ENCODE measurements at regions not wholly inside any gene's neighbourhood (a gene's known extent, or its start where the extent isn't known, plus 50 kb on each side); places are given as distances from the start of the nearest gene placed in this dataset.

DNA sequence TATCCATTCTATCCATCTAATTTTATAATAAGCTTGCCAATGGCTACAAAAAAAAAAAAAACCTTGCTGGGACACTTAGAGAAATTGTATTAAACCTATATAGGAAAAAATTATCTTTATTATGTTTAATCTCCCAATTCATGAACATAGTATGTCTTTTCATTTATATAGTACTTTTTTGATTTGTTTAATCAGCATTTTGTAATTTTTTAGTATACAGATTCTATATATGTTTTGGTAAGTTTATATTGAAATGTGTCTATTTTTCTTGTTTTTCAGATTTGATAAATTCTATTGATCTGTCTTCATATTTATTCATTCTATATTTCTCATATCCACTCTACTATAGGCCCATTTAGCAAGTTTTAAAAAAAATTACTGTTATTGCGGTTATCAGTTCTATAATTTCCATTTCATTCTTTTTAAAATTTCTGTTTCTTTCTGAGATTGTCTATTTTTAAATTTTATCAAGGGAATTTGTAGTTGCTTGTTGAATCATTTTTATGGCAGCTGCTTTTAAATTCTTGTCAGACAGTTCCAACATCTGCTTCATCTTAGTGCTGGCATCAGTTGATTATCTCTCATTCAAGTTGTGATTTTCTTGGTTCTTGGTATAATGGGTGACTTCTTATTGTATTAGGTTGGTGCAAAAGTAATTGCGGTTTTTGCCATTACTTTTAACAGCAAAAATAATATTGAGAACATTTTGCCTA lies 170.1 kb upstream of the S1PR3 start:
- Histone ChIP-seq H3K9me3 (no peaks in the 10 kb centered on the region), H3K4me2 (no peak overlapping the region), H3K27ac (no peak overlapping the region), H3K4me3 (no peak overlapping the region), H3K4me1 (no peaks in the 10 kb centered on the region)
- FAIRE-seq: no peak
- no peak for ATAC-seq
- DNase-seq (ENCODE audit: low read depth in 1 of 2, low spot score in 1 of 2): no peak
- CTCF ChIA-PET: no interaction called here
- POLR2A ChIA-PET: no interaction called here
- TF ChIP-seq MAFK (IDR thresholded peaks at IDR 0.05; ENCODE audit: partially characterized antibody) (peak; percentile 34), MYC (IDR thresholded peaks at IDR 0.05; ENCODE audit: borderline replicate concordance, low read length) (no peak), NPAS2 (CRISPR knock-in tag; IDR thresholded peaks at IDR 0.05; ENCODE audit: borderline replicate concordance) (no peak), TP53 (CRISPR knock-in tag; IDR thresholded peaks at IDR 0.05) (no peak), GATA3 (IDR thresholded peaks at IDR 0.05; ENCODE audit: borderline replicate concordance) (no peak), HOXB5 (CRISPR knock-in tag; IDR thresholded peaks at IDR 0.05) (no peak), FOXS1 (CRISPR knock-in tag; IDR thresholded peaks at IDR 0.05) (no peak), NR3C1 (IDR thresholded peaks at IDR 0.05) (no peak)
- TF ChIP-seq, protein P1, sequence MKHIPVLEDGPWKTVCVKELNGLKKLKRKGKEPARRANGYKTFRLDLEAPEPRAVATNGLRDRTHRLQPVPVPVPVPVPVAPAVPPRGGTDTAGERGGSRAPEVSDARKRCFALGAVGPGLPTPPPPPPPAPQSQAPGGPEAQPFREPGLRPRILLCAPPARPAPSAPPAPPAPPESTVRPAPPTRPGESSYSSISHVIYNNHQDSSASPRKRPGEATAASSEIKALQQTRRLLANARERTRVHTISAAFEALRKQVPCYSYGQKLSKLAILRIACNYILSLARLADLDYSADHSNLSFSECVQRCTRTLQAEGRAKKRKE (CRISPR knock-in tag; IDR thresholded peaks at IDR 0.05; ENCODE audit: low read depth): no peak
- WGBS (ENCODE audit: missing lambda C conversion rate): 84% methylated on average over 2 of the region's 2 CpGs

DNA sequence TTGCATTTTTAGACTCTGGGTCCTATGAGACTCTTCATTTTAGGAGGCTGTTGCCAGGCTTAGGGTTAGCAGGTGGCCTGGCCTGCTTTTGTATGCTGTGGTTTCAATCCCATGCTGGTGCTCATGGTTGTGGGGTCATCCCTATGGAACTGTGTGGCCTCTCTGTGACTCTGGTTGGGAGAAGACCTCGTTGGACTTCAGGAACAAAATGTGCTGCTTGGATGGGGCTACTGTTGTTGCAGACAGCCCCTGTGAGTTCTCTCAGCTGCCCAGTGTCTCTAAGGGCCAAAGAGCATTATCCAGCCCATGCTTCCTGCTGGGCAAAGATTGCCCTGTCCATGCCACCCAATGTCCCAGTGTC lies 169.5 kb upstream of the S1PR3 start:
- FAIRE-seq: no peak
- 0% methylated on average over 1 of the region's 1 CpG for WGBS (ENCODE audit: missing lambda C conversion rate)

DNA sequence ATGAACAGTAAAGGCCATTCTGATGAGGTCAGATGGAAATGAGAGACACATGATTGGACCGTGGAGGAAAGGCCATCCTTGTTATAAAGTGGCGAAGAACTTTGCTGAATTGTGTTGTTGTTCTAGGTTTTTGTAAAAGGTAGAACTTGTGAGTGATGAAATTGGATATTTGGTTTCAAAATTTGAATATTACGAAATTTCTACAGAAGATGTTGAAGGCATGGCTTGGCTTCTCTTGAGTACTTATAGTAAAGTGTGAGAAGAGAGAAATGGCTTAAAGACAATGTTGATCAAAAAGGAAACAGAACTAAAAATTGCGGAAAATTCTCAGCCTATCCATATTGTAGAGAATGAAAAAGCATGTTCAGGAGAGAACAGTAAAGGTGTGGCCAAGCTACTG lies 166.6 kb upstream of the S1PR3 start:
- ChIA-PET CTCF (no interaction called here), POLR2A (no interaction called here)
- Histone ChIP-seq H3K27ac (no peak overlapping the region), H3K4me2 (no peak overlapping the region), H3K4me3 (no peak overlapping the region), H3K4me1 (no peaks in the 10 kb centered on the region), H3K9me3 (no peaks in the 10 kb centered on the region)
- FAIRE-seq (no peak), DNase-seq (ENCODE audit: low read depth in 1 of 2, low spot score in 1 of 2) (no peak), ATAC-seq (no peak)
- WGBS (ENCODE audit: missing lambda C conversion rate): 81% methylated on average over 4 of the region's 4 CpGs
- TF ChIP-seq, protein P2, sequence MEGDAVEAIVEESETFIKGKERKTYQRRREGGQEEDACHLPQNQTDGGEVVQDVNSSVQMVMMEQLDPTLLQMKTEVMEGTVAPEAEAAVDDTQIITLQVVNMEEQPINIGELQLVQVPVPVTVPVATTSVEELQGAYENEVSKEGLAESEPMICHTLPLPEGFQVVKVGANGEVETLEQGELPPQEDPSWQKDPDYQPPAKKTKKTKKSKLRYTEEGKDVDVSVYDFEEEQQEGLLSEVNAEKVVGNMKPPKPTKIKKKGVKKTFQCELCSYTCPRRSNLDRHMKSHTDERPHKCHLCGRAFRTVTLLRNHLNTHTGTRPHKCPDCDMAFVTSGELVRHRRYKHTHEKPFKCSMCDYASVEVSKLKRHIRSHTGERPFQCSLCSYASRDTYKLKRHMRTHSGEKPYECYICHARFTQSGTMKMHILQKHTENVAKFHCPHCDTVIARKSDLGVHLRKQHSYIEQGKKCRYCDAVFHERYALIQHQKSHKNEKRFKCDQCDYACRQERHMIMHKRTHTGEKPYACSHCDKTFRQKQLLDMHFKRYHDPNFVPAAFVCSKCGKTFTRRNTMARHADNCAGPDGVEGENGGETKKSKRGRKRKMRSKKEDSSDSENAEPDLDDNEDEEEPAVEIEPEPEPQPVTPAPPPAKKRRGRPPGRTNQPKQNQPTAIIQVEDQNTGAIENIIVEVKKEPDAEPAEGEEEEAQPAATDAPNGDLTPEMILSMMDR (IDR thresholded peaks at IDR 0.05): no peak
- no peak for TF ChIP-seq HOXB5 (CRISPR knock-in tag; IDR thresholded peaks at IDR 0.05)
- TF ChIP-seq, protein P3, sequence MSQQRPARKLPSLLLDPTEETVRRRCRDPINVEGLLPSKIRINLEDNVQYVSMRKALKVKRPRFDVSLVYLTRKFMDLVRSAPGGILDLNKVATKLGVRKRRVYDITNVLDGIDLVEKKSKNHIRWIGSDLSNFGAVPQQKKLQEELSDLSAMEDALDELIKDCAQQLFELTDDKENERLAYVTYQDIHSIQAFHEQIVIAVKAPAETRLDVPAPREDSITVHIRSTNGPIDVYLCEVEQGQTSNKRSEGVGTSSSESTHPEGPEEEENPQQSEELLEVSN (IDR thresholded peaks at IDR 0.05; ENCODE audit: borderline replicate concordance, low read depth): no peak
- no peak for TF ChIP-seq SREBF2 (IDR thresholded peaks at IDR 0.05)
- no peak for TF ChIP-seq MYC (IDR thresholded peaks at IDR 0.05; ENCODE audit: borderline replicate concordance, low read length)
- TF ChIP-seq GATA3 (IDR thresholded peaks at IDR 0.05; ENCODE audit: borderline replicate concordance): no peak

More for the DNA sequence above, 169.5 kb upstream of the S1PR3 start:
- CTCF ChIA-PET: no interaction called here
- Histone ChIP-seq H3K4me3 (no peak overlapping the region), H3K27ac (no peak overlapping the region), H3K4me2 (no peak overlapping the region), H3K9me3 (no peaks in the 10 kb centered on the region), H3K4me1 (no peaks in the 10 kb centered on the region)
- ATAC-seq (no peak), DNase-seq (ENCODE audit: low read depth in 1 of 2, low spot score in 1 of 2) (no peak)
- POLR2A ChIA-PET: no interaction called here
- TF ChIP-seq KDM1A (IDR thresholded peaks at IDR 0.05; ENCODE audit: low read depth) (no peak), FOXS1 (CRISPR knock-in tag; IDR thresholded peaks at IDR 0.05) (no peak), ESRRA (IDR thresholded peaks at IDR 0.05; ENCODE audit: borderline replicate concordance, low read length) (no peak), HDAC2 (IDR thresholded peaks at IDR 0.05) (no peak), HOXB5 (CRISPR knock-in tag; IDR thresholded peaks at IDR 0.05) (no peak), MYC (IDR thresholded peaks at IDR 0.05; ENCODE audit: borderline replicate concordance, low read length) (no peak), RAD21 (conservative IDR thresholded peaks at IDR 0.05 in 1 of 2, IDR thresholded peaks at IDR 0.05 in 1 of 2) (no peak), NFE2L2 (conservative IDR thresholded peaks at IDR 0.05; ENCODE audit: low read length) (no peak), SMC3 (IDR thresholded peaks at IDR 0.05) (no peak)
- TF ChIP-seq, protein P4, sequence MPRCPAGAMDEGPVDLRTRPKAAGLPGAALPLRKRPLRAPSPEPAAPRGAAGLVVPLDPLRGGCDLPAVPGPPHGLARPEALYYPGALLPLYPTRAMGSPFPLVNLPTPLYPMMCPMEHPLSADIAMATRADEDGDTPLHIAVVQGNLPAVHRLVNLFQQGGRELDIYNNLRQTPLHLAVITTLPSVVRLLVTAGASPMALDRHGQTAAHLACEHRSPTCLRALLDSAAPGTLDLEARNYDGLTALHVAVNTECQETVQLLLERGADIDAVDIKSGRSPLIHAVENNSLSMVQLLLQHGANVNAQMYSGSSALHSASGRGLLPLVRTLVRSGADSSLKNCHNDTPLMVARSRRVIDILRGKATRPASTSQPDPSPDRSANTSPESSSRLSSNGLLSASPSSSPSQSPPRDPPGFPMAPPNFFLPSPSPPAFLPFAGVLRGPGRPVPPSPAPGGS (IDR thresholded peaks at IDR 0.05): no peak
- TF ChIP-seq, protein P5, sequence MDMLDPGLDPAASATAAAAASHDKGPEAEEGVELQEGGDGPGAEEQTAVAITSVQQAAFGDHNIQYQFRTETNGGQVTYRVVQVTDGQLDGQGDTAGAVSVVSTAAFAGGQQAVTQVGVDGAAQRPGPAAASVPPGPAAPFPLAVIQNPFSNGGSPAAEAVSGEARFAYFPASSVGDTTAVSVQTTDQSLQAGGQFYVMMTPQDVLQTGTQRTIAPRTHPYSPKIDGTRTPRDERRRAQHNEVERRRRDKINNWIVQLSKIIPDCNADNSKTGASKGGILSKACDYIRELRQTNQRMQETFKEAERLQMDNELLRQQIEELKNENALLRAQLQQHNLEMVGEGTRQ (IDR thresholded peaks at IDR 0.05): no peak
- TF ChIP-seq, protein P6, sequence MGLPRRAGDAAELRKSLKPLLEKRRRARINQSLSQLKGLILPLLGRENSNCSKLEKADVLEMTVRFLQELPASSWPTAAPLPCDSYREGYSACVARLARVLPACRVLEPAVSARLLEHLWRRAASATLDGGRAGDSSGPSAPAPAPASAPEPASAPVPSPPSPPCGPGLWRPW (IDR thresholded peaks at IDR 0.05): no peak
